NB4 (cell line): ENCODE measurements at regions not wholly inside any gene's neighbourhood (a gene's known extent, or its start where the extent isn't known, plus 50 kb on each side); places are given as distances from the start of the nearest gene placed in this dataset.

Experiments
- DNase-seq: peaks from one replicate; pipeline ENCODE4 v3.0.0; 2010; ENCODE audit warnings: low read depth
- H3K4me3 ChIP-seq: one replicate; pipeline ENCODE4 v1.5.1; 2011; ENCODE audit warnings: mild to moderate bottlenecking, low read depth, low read length, moderate library complexity
- CTCF ChIP-seq: IDR thresholded peaks from one replicate; pipeline ENCODE4 v1.5.1; 2012; ENCODE audit warnings: low read depth, low read length
- MAX ChIP-seq: IDR thresholded peaks from 2 replicates; pipeline ENCODE4 v1.6.1; 2011; ENCODE audit warnings: low read depth, low read length
- MYC ChIP-seq: IDR thresholded peaks from 2 replicates; pipeline ENCODE4 v1.6.1; 2011; ENCODE audit warnings: low read depth, low read length
- POLR2A ChIP-seq: IDR thresholded peaks from 2 replicates; pipeline ENCODE4 v1.6.1; 2011; ENCODE audit warnings: mild to moderate bottlenecking; ENCODE audit not compliant: insufficient read length; ENCODE audit errors: extremely low read depth

GRCh38 chr7:42315631-42316030, 78.6 kb upstream of the GLI3 start:
- no peak for DNase-seq
- no peak for TF ChIP-seq CTCF
- TF ChIP-seq MAX = no peak
- TF ChIP-seq POLR2A = no peak
- TF ChIP-seq MYC = no peak
- no peak overlapping the region for H3K4me3 ChIP-seq

GRCh38 chr7:42315103-42315502, 78.1 kb upstream of the GLI3 start:
- H3K4me3 ChIP-seq = no peak overlapping the region
- TF ChIP-seq MAX (no peak), CTCF (no peak), POLR2A (no peak), MYC (no peak)
- no peak for DNase-seq

GRCh38 chr7:42314696-42315095, 77.7 kb upstream of the GLI3 start:
- no peak for TF ChIP-seq CTCF
- no peak for TF ChIP-seq MAX
- TF ChIP-seq MYC = no peak
- no peak for DNase-seq
- no peak overlapping the region for H3K4me3 ChIP-seq

- DNase-seq = no peak
- no peak overlapping the region for H3K4me3 ChIP-seq
- no peak for TF ChIP-seq CTCF
- TF ChIP-seq MAX = no peak
- no peak for TF ChIP-seq MYC
- no peak for TF ChIP-seq POLR2A
Observed at GRCh38 chr7:42311195-42311594, 74.2 kb upstream of the GLI3 start.

- DNase-seq = no peak
- no peak overlapping the region for H3K4me3 ChIP-seq
- no peak for TF ChIP-seq MYC
- TF ChIP-seq POLR2A = no peak
- TF ChIP-seq MAX = no peak
- no peak for TF ChIP-seq CTCF
Observed at GRCh38 chr7:42292991-42293521, 56.0 kb upstream of the GLI3 start.

GRCh38 chr7:42289473-42289872, 52.5 kb upstream of the GLI3 start:
- no peak for TF ChIP-seq POLR2A
- TF ChIP-seq MAX = no peak
- TF ChIP-seq CTCF = no peak
- TF ChIP-seq MYC = no peak
- DNase-seq = no peak
- H3K4me3 ChIP-seq = no peak overlapping the region
